ENCODE measurements at regions not wholly inside any gene's neighbourhood (a gene's known extent, or its start where the extent isn't known, plus 50 kb on each side); places are given as distances from the start of the nearest gene placed in this dataset.
"Not testable (repeated sequence)": the region's sequence is repeated elsewhere in the genome, so short reads cannot be mapped to it uniquely, and the experiment has no call there.

- H3K27me3 Mint-ChIP-seq = no peaks in the 10 kb centered on the region
- H3K27ac Mint-ChIP-seq = no peak overlapping the region
- no peak for DNase-seq (ENCODE audit: extremely low spot score, unreplicated experiment)
- H3K9me3 Mint-ChIP-seq = no peaks in the 10 kb centered on the region
- no peaks in the 10 kb centered on the region for H3K36me3 Mint-ChIP-seq
- no peak for TF ChIP-seq CTCF (conservative IDR thresholded peaks at IDR 0.05)
- H3K4me1 Mint-ChIP-seq (ENCODE audit: unreplicated experiment) = no peaks in the 10 kb centered on the region
- H3K4me3 Mint-ChIP-seq = no peak overlapping the region
Measured at GRCh38 chr3:163362151-163362550, 1716.1 kb downstream of the SI start.

GRCh38 chr3:163361357-163361878 lies 1716.9 kb downstream of the SI start:
- H3K36me3 Mint-ChIP-seq; H3K9me3 Mint-ChIP-seq; H3K4me1 Mint-ChIP-seq (ENCODE audit: unreplicated experiment): not testable (repeated sequence)

GRCh38 chr3:163347944-163348343 lies 1730.4 kb downstream of the SI start:
- Mint-ChIP-seq H3K27ac (no peak overlapping the region), H3K4me1 (ENCODE audit: unreplicated experiment) (no peaks in the 10 kb centered on the region), H3K27me3 (no peaks in the 10 kb centered on the region), H3K4me3 (no peak overlapping the region), H3K9me3 (no peaks in the 10 kb centered on the region), H3K36me3 (no peaks in the 10 kb centered on the region)
- DNase-seq (ENCODE audit: extremely low spot score, unreplicated experiment) = no peak
- TF ChIP-seq CTCF (conservative IDR thresholded peaks at IDR 0.05) = no peak

More at GRCh38 chr3:163361357-163361878, 1716.9 kb downstream of the SI start:
- not testable (repeated sequence) for DNase-seq (ENCODE audit: extremely low spot score, unreplicated experiment); H3K4me3 Mint-ChIP-seq; H3K27ac Mint-ChIP-seq; H3K27me3 Mint-ChIP-seq

- Mint-ChIP-seq H3K27me3 (no peaks in the 10 kb centered on the region), H3K9me3 (no peaks in the 10 kb centered on the region), H3K4me3 (no peak overlapping the region), H3K36me3 (no peaks in the 10 kb centered on the region), H3K27ac (no peak overlapping the region), H3K4me1 (ENCODE audit: unreplicated experiment) (no peaks in the 10 kb centered on the region)
- TF ChIP-seq CTCF (conservative IDR thresholded peaks at IDR 0.05) = no peak
- DNase-seq (ENCODE audit: extremely low spot score, unreplicated experiment) = no peak
Measured at GRCh38 chr3:163335429-163335828, 1742.9 kb downstream of the SI start.

- no peak for DNase-seq (ENCODE audit: extremely low spot score, unreplicated experiment)
- no peaks in the 10 kb centered on the region for H3K36me3 Mint-ChIP-seq
- H3K4me1 Mint-ChIP-seq (ENCODE audit: unreplicated experiment) = no peaks in the 10 kb centered on the region
Measured at GRCh38 chr3:163328680-163329079, 1749.6 kb downstream of the SI start.

GRCh38 chr3:163327086-163327485 lies 1751.2 kb downstream of the SI start:
- TF ChIP-seq CTCF (conservative IDR thresholded peaks at IDR 0.05) = no peak
- H3K4me1 Mint-ChIP-seq (ENCODE audit: unreplicated experiment) = no peaks in the 10 kb centered on the region
- no peak overlapping the region for H3K4me3 Mint-ChIP-seq
- no peaks in the 10 kb centered on the region for H3K36me3 Mint-ChIP-seq
- H3K27ac Mint-ChIP-seq = no peak overlapping the region
- DNase-seq (ENCODE audit: extremely low spot score, unreplicated experiment) = no peak
- no peaks in the 10 kb centered on the region for H3K27me3 Mint-ChIP-seq
- H3K9me3 Mint-ChIP-seq = no peaks in the 10 kb centered on the region

More at GRCh38 chr3:163328680-163329079, 1749.6 kb downstream of the SI start:
- no peaks in the 10 kb centered on the region for H3K9me3 Mint-ChIP-seq
- TF ChIP-seq CTCF (conservative IDR thresholded peaks at IDR 0.05) = no peak
- H3K27me3 Mint-ChIP-seq = no peaks in the 10 kb centered on the region
- no peak overlapping the region for H3K27ac Mint-ChIP-seq
- H3K4me3 Mint-ChIP-seq = no peak overlapping the region
